ENCODE measurements at regions not wholly inside any gene's neighbourhood (a gene's known extent, or its start where the extent isn't known, plus 50 kb on each side); places are given as distances from the start of the nearest gene placed in this dataset.

DNA sequence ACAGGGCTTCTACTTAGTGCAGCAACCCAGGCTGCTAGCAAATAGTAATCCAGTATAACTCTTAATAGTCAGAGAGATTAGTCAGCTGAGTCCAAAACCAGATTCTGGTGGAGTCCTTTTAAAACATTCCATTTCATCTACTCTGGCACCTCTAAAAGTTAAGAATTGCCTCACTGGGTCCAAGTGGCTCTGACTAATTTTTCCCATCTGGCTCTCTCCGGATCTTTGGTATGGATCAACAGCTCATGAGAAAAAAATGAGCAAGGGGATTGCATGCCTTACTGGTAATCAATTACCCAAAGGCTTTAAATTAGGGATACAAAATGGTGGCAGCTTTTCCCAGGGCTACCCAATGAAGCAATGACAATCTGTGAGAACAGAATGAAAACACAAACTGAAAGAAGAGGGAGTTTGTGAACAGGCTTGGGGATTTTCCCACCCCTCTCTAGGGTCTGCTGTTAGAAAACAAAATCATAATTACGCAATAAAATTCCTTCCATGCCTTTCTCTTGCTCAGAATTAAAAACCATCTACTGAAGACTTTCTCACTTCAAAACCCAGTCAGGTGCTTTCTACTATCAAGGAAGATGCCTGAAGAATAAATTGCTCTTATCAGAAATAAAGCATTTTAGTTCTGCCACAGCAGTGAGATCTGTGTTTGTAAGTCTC is 84.6 kb upstream of the PMFBP1 start:
- ATAC-seq (no peak), FAIRE-seq (no peak), DNase-seq (ENCODE audit: extremely low read depth in 1 of 4, low spot score in 3 of 4) (no peak)
- Histone ChIP-seq H3K4me3 (no peak overlapping the region), H3K9ac (ENCODE audit: insufficient read depth in 1 of 2, low read depth in 2 of 2, low read length in 2 of 2) (no peak overlapping the region), H3K36me3 (ENCODE audit: control insufficient read depth, insufficient read depth, low read length) (no peaks in the 10 kb centered on the region), H3K4me1 (replicated peaks in 1 of 2; ENCODE audit: control insufficient read depth in 2 of 2, insufficient read depth in 2 of 2, low read length in 2 of 2) (no peaks in the 10 kb centered on the region), H4K20me1 (replicated peaks; ENCODE audit: control insufficient read depth, insufficient read depth, low read length) (no peaks in the 10 kb centered on the region), H3K9me3 (replicated peaks; ENCODE audit: control insufficient read depth, insufficient read depth, low read depth, low read length) (no peaks in the 10 kb centered on the region), H3K4me2 (ENCODE audit: insufficient read depth, low read length) (no peak overlapping the region), H3K27ac (ENCODE audit: extremely low read depth, low read depth, low read length) (no peak overlapping the region), H3K27me3 (ENCODE audit: control insufficient read depth in 2 of 2, insufficient read depth in 2 of 2, low read length in 2 of 2) (peaks cover 0 to 3% of the 10 kb centered on the region in 2 experiments; a peak in 1 of 5 replicates), H2AFZ (ENCODE audit: low read depth, low read length) (no peak overlapping the region), H3K79me2 (ENCODE audit: control insufficient read depth, insufficient read depth, low read length) (no peaks in the 10 kb centered on the region), H3K9me1 (ENCODE audit: control insufficient read depth, insufficient read depth, low read length) (no peaks in the 10 kb centered on the region)
- no peak for TF ChIP-seq GABPB1 (CRISPR knock-in tag; IDR thresholded peaks at IDR 0.05)
- TF ChIP-seq CEBPB (tag; IDR thresholded peaks at IDR 0.05): peak; percentile 26; the same call in 1 of the 2 replicates
- no peak for TF ChIP-seq CEBPG (CRISPR knock-in tag; IDR thresholded peaks at IDR 0.05)
- peak in 1 of 2 experiments; percentile 78; a peak in 2 of 4 replicates for TF ChIP-seq CEBPG (tag; conservative IDR thresholded peaks at IDR 0.05 in 1 of 2, IDR thresholded peaks at IDR 0.05 in 1 of 2)
- no peak for TF ChIP-seq ILK (tag; IDR thresholded peaks at IDR 0.05; ENCODE audit: borderline replicate concordance, low read depth)
- ChIA-PET POLR2A (interaction anchor here (0.8 kb wide), 1 partner anchor 63 kb away, joined by 3 read pairs; no protein-coding TSS in a partner anchor), CTCF (ENCODE audit: low intra/inter-chr PET ratio) (no interaction called here)
- BruUV-seq (replicated peaks): no TSS peak
- in situ Hi-C loops (cut with MboI) (no loop called here), intact Hi-C loops (cut with micrococcal nuclease) (no loop called here)
- WGBS (ENCODE audit: insufficient coverage, low coverage, missing lambda C conversion rate): 0% methylated on average over 2 of the region's 2 CpGs

DNA sequence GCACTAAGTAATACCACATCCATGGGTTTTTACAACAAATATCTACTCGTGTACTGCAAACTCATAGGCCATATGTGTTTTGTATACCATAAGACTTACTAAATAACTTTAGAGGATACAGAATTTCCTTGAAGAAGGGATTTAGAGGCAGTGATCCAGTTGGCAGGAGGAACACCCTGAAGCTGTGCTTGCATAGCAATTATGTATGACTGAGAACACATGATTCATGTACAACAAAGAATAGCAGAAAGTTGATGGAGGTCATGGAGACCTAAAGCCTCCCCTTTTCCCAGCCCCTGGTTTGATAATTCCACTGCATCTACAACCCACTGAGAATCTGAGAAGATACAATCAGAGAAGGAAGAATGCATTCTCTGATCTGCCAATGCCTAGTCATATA is 83.8 kb upstream of the PMFBP1 start:
- no peak for DNase-seq (ENCODE audit: extremely low read depth in 1 of 4, low spot score in 3 of 4)
- FAIRE-seq: no peak
- in situ Hi-C loops (cut with MboI) (no loop called here), intact Hi-C loops (cut with micrococcal nuclease) (no loop called here)
- TF ChIP-seq NFYB (IDR thresholded peaks at IDR 0.05; ENCODE audit: extremely low read depth, insufficient read length): no peak
- Histone ChIP-seq H3K27me3 (ENCODE audit: control insufficient read depth in 2 of 2, insufficient read depth in 2 of 2, low read length in 2 of 2) (peaks cover 0 to 3% of the 10 kb centered on the region in 2 experiments; a peak in 1 of 5 replicates), H3K27ac (ENCODE audit: extremely low read depth, low read depth, low read length) (no peak overlapping the region), H3K4me3 (no peak overlapping the region), H3K36me3 (ENCODE audit: control insufficient read depth, insufficient read depth, low read length) (no peaks in the 10 kb centered on the region), H3K9me1 (ENCODE audit: control insufficient read depth, insufficient read depth, low read length) (no peaks in the 10 kb centered on the region), H3K4me2 (ENCODE audit: insufficient read depth, low read length) (no peak overlapping the region), H3K79me2 (ENCODE audit: control insufficient read depth, insufficient read depth, low read length) (no peaks in the 10 kb centered on the region), H2AFZ (ENCODE audit: low read depth, low read length) (no peak overlapping the region), H3K9me3 (replicated peaks; ENCODE audit: control insufficient read depth, insufficient read depth, low read depth, low read length) (no peaks in the 10 kb centered on the region), H3K9ac (ENCODE audit: insufficient read depth in 1 of 2, low read depth in 2 of 2, low read length in 2 of 2) (no peak overlapping the region), H4K20me1 (replicated peaks; ENCODE audit: control insufficient read depth, insufficient read depth, low read length) (no peaks in the 10 kb centered on the region), H3K4me1 (replicated peaks in 1 of 2; ENCODE audit: control insufficient read depth in 2 of 2, insufficient read depth in 2 of 2, low read length in 2 of 2) (no peaks in the 10 kb centered on the region)
- POLR2A ChIA-PET: interaction anchor here (0.8 kb wide), 1 partner anchor 62 kb away, joined by 3 read pairs; no protein-coding TSS in a partner anchor
- ATAC-seq: no peak
- BruUV-seq (replicated peaks): no TSS peak
- 0% methylated on average over 1 of the region's 1 CpG for WGBS (ENCODE audit: insufficient coverage, low coverage, missing lambda C conversion rate)
- CTCF ChIA-PET (ENCODE audit: low intra/inter-chr PET ratio): no interaction called here

Measured in K562 (cell line).